PFSK-1 (cell line): ENCODE measurements at regions not wholly inside any gene's neighbourhood (a gene's known extent, or its start where the extent isn't known, plus 50 kb on each side); places are given as distances from the start of the nearest gene placed in this dataset.

ENCODE experiments used
- POLR2AphosphoS5 ChIP-seq: IDR thresholded peaks from 2 replicates; pipeline ENCODE4 v1.6.1; 2012; ENCODE audit warnings: low read depth, mild to moderate bottlenecking, control low read depth, low read length, moderate library complexity
- REST ChIP-seq, 2 experiments: IDR thresholded peaks; 2 replicates each; pipeline versions ENCODE4 v1.6.1 to v1.8.0; 2011 to 2012; ENCODE audit warnings: low read depth in 2 of 2, low read length in 2 of 2, control low read depth in 1 of 2, inconsistent platforms in 1 of 2, mild to moderate bottlenecking in 1 of 2, moderate library complexity in 1 of 2; ENCODE audit not compliant: insufficient read depth in 1 of 2
- SIN3A ChIP-seq: IDR thresholded peaks from 2 replicates; pipeline ENCODE4 v1.6.1; 2012; ENCODE audit warnings: mild to moderate bottlenecking, low read length, moderate library complexity, borderline replicate concordance; ENCODE audit not compliant: insufficient read depth
- TAF1 ChIP-seq: IDR thresholded peaks from 2 replicates; pipeline ENCODE4 v1.6.1; 2012; ENCODE audit warnings: low read length, control low read depth, borderline replicate concordance; ENCODE audit not compliant: insufficient read depth

GRCh38 chr11:96893988-96894387 is 504.2 kb downstream of the JRKL start:
- no peak for TF ChIP-seq POLR2AphosphoS5
- no peak for TF ChIP-seq REST (IDR thresholded peaks at IDR 0.05; ENCODE audit: insufficient read depth in 1 of 2, low read depth in 2 of 2, low read length in 2 of 2)
- TF ChIP-seq TAF1, result no peak
- TF ChIP-seq SIN3A, result no peak
